ENCODE measurements at regions not wholly inside any gene's neighbourhood (a gene's known extent, or its start where the extent isn't known, plus 50 kb on each side); places are given as distances from the start of the nearest gene placed in this dataset.

DNA sequence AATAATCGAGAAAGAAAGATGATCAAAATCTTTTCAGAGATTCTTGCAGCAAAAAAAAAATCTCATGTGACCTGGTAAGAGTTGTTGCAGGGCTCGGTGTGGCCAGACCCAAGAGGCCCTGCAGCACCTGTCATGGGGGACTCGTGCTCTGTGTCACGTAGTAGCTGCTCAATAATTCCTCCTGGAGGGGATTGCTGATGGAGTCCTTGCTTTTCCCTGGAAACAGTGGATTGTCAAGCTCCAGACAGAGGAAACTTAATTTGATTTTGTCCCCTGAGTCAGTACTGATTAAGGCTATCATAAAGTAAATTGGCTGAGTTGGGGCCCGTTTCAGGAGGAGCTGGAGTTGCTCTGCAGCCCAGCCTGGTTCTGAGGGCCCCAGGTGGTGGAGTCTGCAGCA lies 125.2 kb downstream of the EDN3 start:
- TF ChIP-seq RCOR1 (IDR thresholded peaks at IDR 0.05; ENCODE audit: low read length) (peak; percentile 70; the same call in 1 of the 2 replicates), SMC3 (IDR thresholded peaks at IDR 0.05; ENCODE audit: low read depth, low read length) (no peak), JUND (IDR thresholded peaks at IDR 0.05) (no peak), POLR2AphosphoS5 (IDR thresholded peaks at IDR 0.05; ENCODE audit: low read depth, low read length) (no peak), SIN3A (IDR thresholded peaks at IDR 0.05; ENCODE audit: borderline replicate concordance, low read depth, low read length) (no peak), EZH2phosphoT487 (IDR thresholded peaks at IDR 0.05; ENCODE audit: borderline replicate concordance, low read depth) (no peak)
- TF ChIP-seq, protein P1, sequence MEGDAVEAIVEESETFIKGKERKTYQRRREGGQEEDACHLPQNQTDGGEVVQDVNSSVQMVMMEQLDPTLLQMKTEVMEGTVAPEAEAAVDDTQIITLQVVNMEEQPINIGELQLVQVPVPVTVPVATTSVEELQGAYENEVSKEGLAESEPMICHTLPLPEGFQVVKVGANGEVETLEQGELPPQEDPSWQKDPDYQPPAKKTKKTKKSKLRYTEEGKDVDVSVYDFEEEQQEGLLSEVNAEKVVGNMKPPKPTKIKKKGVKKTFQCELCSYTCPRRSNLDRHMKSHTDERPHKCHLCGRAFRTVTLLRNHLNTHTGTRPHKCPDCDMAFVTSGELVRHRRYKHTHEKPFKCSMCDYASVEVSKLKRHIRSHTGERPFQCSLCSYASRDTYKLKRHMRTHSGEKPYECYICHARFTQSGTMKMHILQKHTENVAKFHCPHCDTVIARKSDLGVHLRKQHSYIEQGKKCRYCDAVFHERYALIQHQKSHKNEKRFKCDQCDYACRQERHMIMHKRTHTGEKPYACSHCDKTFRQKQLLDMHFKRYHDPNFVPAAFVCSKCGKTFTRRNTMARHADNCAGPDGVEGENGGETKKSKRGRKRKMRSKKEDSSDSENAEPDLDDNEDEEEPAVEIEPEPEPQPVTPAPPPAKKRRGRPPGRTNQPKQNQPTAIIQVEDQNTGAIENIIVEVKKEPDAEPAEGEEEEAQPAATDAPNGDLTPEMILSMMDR (IDR thresholded peaks at IDR 0.05), result no peak
- TF ChIP-seq, protein P2, sequence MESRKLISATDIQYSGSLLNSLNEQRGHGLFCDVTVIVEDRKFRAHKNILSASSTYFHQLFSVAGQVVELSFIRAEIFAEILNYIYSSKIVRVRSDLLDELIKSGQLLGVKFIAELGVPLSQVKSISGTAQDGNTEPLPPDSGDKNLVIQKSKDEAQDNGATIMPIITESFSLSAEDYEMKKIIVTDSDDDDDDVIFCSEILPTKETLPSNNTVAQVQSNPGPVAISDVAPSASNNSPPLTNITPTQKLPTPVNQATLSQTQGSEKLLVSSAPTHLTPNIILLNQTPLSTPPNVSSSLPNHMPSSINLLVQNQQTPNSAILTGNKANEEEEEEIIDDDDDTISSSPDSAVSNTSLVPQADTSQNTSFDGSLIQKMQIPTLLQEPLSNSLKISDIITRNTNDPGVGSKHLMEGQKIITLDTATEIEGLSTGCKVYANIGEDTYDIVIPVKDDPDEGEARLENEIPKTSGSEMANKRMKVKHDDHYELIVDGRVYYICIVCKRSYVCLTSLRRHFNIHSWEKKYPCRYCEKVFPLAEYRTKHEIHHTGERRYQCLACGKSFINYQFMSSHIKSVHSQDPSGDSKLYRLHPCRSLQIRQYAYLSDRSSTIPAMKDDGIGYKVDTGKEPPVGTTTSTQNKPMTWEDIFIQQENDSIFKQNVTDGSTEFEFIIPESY (IDR thresholded peaks at IDR 0.05; ENCODE audit: borderline replicate concordance, low read depth), result no peak
